ENCODE measurements at regions not wholly inside any gene's neighbourhood (a gene's known extent, or its start where the extent isn't known, plus 50 kb on each side); places are given as distances from the start of the nearest gene placed in this dataset.

DNA sequence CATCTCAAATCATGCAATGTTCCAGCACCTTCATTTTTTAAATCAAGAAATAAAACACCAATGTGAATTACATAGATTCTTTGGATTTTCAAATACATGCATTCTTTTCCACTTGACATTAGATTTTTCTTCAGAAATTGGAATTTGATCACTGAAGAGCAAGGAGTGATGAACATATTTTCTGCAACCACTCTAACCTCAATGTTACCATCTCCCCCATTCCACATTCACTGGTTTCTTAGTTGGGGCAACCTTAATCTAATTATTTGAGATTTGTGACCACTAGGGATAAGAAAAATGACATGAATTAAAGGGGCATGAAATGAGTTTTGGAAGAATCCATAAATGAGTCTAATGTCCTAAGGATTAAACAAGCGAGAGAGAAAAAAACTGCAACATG lies 168.7 kb upstream of the NR5A2 start:
- no peak for DNase-seq (ENCODE audit: low read depth)
- no peak overlapping the region for H3K4me3 ChIP-seq (ENCODE audit: control insufficient read depth, low read depth, low read length)
- TF ChIP-seq, protein P1, sequence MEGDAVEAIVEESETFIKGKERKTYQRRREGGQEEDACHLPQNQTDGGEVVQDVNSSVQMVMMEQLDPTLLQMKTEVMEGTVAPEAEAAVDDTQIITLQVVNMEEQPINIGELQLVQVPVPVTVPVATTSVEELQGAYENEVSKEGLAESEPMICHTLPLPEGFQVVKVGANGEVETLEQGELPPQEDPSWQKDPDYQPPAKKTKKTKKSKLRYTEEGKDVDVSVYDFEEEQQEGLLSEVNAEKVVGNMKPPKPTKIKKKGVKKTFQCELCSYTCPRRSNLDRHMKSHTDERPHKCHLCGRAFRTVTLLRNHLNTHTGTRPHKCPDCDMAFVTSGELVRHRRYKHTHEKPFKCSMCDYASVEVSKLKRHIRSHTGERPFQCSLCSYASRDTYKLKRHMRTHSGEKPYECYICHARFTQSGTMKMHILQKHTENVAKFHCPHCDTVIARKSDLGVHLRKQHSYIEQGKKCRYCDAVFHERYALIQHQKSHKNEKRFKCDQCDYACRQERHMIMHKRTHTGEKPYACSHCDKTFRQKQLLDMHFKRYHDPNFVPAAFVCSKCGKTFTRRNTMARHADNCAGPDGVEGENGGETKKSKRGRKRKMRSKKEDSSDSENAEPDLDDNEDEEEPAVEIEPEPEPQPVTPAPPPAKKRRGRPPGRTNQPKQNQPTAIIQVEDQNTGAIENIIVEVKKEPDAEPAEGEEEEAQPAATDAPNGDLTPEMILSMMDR (conservative IDR thresholded peaks at IDR 0.05; ENCODE audit: control insufficient read depth, insufficient read depth, low read depth, low read length): no peak

DNA sequence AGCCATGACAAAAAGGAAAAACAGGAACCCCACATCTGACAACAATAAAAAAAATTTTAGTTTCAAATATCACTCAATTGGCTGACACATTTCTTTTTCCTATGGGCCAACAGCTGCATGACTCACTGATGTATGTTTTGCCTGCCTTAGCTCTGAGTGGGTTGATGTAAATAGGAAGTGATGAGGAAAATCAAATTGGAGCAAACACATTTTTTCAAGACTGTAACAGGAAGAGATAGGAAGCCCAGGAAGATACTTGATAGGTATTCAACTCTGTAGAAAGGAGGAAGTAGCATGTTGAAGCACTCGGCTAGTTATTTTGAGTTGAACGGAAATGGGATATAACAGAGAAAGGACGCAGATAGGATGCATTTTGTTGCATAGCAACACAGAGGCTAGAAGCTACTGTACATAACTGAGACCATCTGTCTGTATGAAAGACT lies 168.0 kb upstream of the NR5A2 start:
- peak; percentile 82 for DNase-seq (ENCODE audit: low read depth)
- TF ChIP-seq, protein P1 (conservative IDR thresholded peaks at IDR 0.05; ENCODE audit: control insufficient read depth, insufficient read depth, low read depth, low read length): no peak
- H3K4me3 ChIP-seq (ENCODE audit: control insufficient read depth, low read depth, low read length): no peak overlapping the region

DNA sequence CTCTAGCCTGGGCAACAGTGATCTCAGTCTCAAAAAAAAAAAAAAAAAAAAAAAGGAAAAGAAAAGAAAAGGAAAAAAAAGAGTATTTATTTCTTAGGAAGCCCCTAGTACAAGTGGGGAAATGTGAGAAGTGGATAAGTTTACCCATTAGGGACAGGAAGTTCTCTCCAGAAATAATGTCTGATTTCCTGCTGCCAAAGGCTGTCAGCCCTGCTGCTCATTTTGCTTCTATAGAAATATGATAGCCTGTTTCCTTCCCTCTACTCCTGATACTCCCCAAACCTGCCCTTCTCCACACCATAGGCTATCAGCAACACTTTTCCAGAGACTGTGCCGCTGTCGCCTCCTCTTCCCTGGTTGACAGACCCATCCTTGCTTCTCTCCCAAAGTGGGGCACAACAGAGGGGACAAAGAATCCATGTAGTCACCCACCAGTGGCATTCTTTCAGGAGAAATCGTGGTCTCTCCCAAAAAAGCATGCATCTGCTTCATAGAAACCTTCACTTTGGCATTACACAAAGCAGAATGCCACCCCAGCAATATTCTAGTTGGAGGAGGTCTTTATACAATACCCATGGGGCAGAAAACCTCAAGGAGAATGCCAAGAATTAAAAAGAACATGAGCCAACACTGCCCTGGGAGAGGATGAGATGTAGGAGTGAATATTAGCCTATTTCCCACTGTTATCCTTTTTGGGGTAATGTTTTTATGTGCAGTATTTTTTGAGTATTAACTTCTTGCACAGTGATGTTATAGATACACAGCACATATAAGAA lies 166.3 kb upstream of the NR5A2 start:
- H3K4me3 ChIP-seq (ENCODE audit: control insufficient read depth, low read depth, low read length): no peak overlapping the region
- no peak for DNase-seq (ENCODE audit: low read depth)
- TF ChIP-seq, protein P1 (conservative IDR thresholded peaks at IDR 0.05; ENCODE audit: control insufficient read depth, insufficient read depth, low read depth, low read length): no peak

DNA sequence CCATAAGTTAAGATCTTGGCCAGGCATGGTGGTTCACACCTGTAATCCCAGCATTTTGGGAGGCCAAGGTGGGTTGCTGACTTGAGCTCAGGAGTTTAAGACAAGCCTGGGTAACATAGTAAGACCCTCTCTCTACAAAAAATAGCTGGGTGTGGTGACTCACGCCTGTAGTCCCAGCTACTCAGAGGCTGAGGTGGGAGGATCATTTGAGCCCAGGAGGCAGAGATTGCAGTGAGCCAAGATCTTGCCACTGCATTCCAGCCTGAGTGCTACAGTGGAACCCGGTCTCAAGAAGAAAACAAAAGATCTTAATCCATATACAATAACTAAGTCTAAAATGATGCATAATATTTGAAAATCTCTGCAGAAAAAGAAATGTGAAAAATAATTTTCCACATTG lies 165.5 kb upstream of the NR5A2 start:
- no peak for DNase-seq (ENCODE audit: low read depth)
- TF ChIP-seq, protein P1 (conservative IDR thresholded peaks at IDR 0.05; ENCODE audit: control insufficient read depth, insufficient read depth, low read depth, low read length): no peak

DNA sequence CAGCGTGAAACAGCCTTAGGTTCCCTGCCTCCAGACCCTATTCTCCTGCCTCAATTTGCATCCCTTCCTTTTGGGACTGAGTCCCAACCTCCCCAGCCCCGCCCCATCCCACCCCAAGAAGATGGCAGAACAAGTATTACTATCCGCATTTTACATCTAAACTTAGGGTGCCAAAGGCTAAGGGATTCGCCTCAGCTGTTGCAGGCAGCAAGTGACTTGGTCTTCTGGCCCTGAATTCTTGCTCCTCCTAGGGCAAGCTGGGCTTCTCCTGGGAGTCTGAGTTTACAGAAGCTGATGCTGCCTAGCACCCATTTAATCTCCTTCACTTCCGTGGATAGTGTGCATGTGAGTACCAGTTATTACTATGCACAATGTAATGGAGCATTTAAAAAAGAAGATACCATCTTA lies 161.3 kb upstream of the NR5A2 start:
- no peak overlapping the region for H3K4me3 ChIP-seq (ENCODE audit: control insufficient read depth, low read depth, low read length)
- DNase-seq (ENCODE audit: low read depth): no peak
- TF ChIP-seq, protein P1 (conservative IDR thresholded peaks at IDR 0.05; ENCODE audit: control insufficient read depth, insufficient read depth, low read depth, low read length): no peak

More for the DNA sequence above, 165.5 kb upstream of the NR5A2 start:
- no peak overlapping the region for H3K4me3 ChIP-seq (ENCODE audit: control insufficient read depth, low read depth, low read length)

DNA sequence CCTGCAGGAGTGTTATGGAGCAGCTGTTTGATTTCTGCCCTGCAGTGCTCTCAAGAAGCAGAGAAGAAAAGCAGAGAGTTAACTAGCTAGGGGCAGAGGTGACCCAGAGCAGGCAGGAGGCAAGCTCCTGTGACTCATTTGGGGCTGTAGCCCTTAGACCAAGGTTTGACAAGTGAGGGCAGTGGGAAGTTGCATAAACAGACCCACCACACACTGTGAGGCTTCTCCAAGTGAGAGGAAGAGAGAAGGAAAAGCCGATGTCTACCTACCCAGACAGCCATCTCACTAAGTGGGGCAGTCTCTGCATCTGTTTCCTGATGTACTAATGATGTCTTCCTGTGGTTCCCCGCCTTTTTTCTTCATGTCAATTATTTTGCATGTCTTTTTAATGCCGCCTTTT lies 159.9 kb upstream of the NR5A2 start:
- TF ChIP-seq, protein P1 (conservative IDR thresholded peaks at IDR 0.05; ENCODE audit: control insufficient read depth, insufficient read depth, low read depth, low read length): no peak
- peak; percentile 12 for DNase-seq (ENCODE audit: low read depth)
- no peak overlapping the region for H3K4me3 ChIP-seq (ENCODE audit: control insufficient read depth, low read depth, low read length)

Measured in fibroblast of mammary gland (primary cell).